ENCODE measurements at regions not wholly inside any gene's neighbourhood (a gene's known extent, or its start where the extent isn't known, plus 50 kb on each side); places are given as distances from the start of the nearest gene placed in this dataset.
"Not testable (repeated sequence)": the region's sequence is repeated elsewhere in the genome, so short reads cannot be mapped to it uniquely, and the experiment has no call there.

DNA sequence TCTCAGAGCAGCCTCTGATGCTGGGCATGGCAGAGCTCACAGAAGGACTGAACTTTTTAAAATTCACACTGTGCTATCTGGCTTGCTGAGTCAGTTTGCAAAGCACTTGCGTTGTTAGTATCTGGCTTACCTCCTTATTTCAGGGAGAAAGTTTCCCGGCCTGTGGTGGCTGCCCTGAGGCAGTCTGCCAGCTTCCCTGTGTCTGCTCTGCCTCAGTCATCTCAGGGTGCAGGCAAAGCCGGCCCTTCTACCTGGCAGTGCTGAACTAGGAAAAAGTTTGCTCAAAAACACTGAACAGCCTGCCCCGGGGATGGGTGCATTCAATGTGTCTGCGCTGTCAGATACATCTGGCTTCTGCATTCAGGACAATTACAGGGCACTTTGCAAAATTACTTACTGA is 90.2 kb upstream of the UXS1 start:
- no peak overlapping the region for H3K27ac ChIP-seq (ENCODE audit: low read length)
- H3K27me3 ChIP-seq (ENCODE audit: control insufficient read depth, insufficient read depth, low read length), result peaks cover 2% of the 10 kb centered on the region; the same call in 1 of the 2 replicates
- no TSS peak for BruUV-seq (replicated peaks)
- ATAC-seq, result no peak
- no peaks in the 10 kb centered on the region for H3K4me1 ChIP-seq (ENCODE audit: control insufficient read depth, insufficient read depth, low read length)
- POLR2A ChIA-PET, result no interaction called here
- in situ Hi-C loops (cut with HindIII; ENCODE audit: low pct_unique_long_range_greater_than_20kb, low sequenced_read_pairs) (no loop called here), intact Hi-C loops (cut with micrococcal nuclease; ENCODE audit: unreplicated experiment) (no loop called here)
- H3K9me3 ChIP-seq (ENCODE audit: control insufficient read depth, insufficient read depth, low read depth, low read length), result no peaks in the 10 kb centered on the region
- CTCF ChIA-PET, result no interaction called here
- no peaks in the 10 kb centered on the region for H3K36me3 ChIP-seq (ENCODE audit: control insufficient read depth, insufficient read depth, low read length)
- no peak for DNase-seq (ENCODE audit: low read depth, low spot score)
- no peak for TF ChIP-seq POLR2AphosphoS5 (IDR thresholded peaks at IDR 0.05; ENCODE audit: low read depth, low read length)
- TF ChIP-seq SIN3A (IDR thresholded peaks at IDR 0.05; ENCODE audit: borderline replicate concordance, insufficient read depth, low read depth, low read length), result no peak
- TF ChIP-seq, protein P1, sequence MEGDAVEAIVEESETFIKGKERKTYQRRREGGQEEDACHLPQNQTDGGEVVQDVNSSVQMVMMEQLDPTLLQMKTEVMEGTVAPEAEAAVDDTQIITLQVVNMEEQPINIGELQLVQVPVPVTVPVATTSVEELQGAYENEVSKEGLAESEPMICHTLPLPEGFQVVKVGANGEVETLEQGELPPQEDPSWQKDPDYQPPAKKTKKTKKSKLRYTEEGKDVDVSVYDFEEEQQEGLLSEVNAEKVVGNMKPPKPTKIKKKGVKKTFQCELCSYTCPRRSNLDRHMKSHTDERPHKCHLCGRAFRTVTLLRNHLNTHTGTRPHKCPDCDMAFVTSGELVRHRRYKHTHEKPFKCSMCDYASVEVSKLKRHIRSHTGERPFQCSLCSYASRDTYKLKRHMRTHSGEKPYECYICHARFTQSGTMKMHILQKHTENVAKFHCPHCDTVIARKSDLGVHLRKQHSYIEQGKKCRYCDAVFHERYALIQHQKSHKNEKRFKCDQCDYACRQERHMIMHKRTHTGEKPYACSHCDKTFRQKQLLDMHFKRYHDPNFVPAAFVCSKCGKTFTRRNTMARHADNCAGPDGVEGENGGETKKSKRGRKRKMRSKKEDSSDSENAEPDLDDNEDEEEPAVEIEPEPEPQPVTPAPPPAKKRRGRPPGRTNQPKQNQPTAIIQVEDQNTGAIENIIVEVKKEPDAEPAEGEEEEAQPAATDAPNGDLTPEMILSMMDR (IDR thresholded peaks at IDR 0.05), result no peak
- TF ChIP-seq, protein P2, sequence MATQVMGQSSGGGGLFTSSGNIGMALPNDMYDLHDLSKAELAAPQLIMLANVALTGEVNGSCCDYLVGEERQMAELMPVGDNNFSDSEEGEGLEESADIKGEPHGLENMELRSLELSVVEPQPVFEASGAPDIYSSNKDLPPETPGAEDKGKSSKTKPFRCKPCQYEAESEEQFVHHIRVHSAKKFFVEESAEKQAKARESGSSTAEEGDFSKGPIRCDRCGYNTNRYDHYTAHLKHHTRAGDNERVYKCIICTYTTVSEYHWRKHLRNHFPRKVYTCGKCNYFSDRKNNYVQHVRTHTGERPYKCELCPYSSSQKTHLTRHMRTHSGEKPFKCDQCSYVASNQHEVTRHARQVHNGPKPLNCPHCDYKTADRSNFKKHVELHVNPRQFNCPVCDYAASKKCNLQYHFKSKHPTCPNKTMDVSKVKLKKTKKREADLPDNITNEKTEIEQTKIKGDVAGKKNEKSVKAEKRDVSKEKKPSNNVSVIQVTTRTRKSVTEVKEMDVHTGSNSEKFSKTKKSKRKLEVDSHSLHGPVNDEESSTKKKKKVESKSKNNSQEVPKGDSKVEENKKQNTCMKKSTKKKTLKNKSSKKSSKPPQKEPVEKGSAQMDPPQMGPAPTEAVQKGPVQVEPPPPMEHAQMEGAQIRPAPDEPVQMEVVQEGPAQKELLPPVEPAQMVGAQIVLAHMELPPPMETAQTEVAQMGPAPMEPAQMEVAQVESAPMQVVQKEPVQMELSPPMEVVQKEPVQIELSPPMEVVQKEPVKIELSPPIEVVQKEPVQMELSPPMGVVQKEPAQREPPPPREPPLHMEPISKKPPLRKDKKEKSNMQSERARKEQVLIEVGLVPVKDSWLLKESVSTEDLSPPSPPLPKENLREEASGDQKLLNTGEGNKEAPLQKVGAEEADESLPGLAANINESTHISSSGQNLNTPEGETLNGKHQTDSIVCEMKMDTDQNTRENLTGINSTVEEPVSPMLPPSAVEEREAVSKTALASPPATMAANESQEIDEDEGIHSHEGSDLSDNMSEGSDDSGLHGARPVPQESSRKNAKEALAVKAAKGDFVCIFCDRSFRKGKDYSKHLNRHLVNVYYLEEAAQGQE (IDR thresholded peaks at IDR 0.05; ENCODE audit: insufficient read depth in 1 of 2, low read depth in 2 of 2, low read length in 1 of 2), result no peak
- no peak for TF ChIP-seq TCF7L2 (IDR thresholded peaks at IDR 0.05; ENCODE audit: low read depth, low read length)
- H3K4me3 ChIP-seq (ENCODE audit: low read depth in 2 of 2, low read length in 2 of 2), result no peak overlapping the region

DNA sequence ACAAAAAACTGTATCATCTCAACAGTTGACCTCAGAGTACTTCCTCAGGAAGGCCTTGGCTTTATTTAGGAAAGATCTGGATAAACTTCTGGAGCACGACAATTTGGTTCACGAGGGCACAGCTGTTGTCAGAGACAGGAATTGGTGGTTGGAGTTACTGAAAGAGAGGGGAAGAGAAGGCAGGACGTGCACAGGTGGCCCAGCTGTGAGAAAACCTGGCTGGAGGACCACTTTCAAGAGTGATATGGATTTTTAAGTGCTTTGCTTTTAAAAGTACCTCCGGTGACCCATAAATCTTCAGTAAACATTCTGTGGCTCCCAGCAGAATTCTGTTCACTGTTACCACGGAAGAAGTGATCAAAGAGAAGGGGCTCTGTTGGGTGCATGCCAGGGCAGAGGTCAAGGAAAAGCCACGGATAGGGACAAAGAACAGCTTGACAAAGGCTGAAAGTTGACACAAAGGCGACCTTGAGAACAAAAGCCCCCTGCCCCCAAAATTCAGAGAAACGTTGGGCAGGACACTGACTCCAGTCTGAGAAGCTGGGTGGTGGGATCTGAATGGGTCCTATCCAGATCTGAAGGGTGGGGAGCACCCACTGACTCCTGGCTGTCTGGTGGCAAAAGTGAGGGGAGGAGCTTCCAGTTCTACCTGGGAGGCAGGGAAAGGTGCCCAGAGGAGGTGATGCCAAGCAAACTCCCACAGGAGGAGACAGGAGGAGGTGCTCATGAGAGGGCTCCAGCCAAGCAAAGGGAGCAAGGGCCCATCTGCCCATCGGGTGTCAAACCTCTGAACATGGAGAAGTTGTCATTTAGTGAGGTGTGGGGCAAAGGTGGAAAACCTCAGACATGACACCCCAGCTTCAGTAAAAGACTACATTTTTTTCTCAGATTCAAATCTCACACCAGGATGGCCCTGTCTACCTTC is 89.4 kb upstream of the UXS1 start:
- ATAC-seq; H3K36me3 ChIP-seq (ENCODE audit: control insufficient read depth, insufficient read depth, low read length); BruUV-seq (replicated peaks); in situ Hi-C loops (cut with HindIII; ENCODE audit: low pct_unique_long_range_greater_than_20kb, low sequenced_read_pairs); CTCF ChIA-PET; H3K4me3 ChIP-seq (ENCODE audit: low read depth in 2 of 2, low read length in 2 of 2); H3K27ac ChIP-seq (ENCODE audit: low read length); H3K4me1 ChIP-seq (ENCODE audit: control insufficient read depth, insufficient read depth, low read length); intact Hi-C loops (cut with micrococcal nuclease; ENCODE audit: unreplicated experiment); POLR2A ChIA-PET; H3K9me3 ChIP-seq (ENCODE audit: control insufficient read depth, insufficient read depth, low read depth, low read length); H3K27me3 ChIP-seq (ENCODE audit: control insufficient read depth, insufficient read depth, low read length); DNase-seq (ENCODE audit: low read depth, low spot score): not testable (repeated sequence)

DNA sequence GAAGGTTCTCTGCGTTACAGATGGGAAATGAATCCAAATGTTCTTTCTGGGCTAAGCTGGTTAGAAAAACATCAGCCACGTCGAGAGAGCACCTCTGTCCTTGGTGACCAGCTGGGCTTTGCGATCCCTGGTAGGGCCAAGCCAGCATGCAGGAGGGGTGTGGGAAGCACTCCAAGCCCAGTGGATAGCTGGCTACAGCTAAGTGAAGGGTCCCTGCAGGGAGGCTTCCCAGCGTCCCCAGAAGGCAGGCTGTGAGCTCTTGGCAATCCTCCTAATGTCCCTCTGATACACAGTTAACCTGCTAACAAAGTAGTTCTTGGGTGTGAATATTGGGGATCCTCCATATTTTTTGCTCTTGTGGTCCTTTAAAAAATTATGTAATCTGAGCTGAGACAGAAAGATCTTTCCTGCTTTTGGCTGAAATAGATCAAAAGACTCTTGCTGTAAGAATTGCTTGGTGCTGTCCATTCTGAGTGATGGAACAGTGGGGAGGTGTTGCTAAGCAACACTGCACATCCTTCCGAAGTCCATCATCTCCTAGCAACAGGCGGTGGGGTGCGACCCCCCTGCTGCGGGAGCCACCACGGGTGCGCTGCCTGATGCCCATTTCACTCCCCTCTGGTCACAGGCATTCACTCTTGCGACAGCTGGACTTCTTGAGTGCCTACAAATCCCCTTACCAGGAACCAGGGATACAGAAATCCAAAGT is 88.5 kb upstream of the UXS1 start:
- Histone ChIP-seq H3K4me1 (ENCODE audit: control insufficient read depth, insufficient read depth, low read length) (no peaks in the 10 kb centered on the region), H3K27ac (ENCODE audit: low read length) (no peak overlapping the region), H3K36me3 (ENCODE audit: control insufficient read depth, insufficient read depth, low read length) (no peaks in the 10 kb centered on the region), H3K4me3 (ENCODE audit: low read depth in 2 of 2, low read length in 2 of 2) (no peak overlapping the region), H3K9me3 (ENCODE audit: control insufficient read depth, insufficient read depth, low read depth, low read length) (no peaks in the 10 kb centered on the region), H3K27me3 (ENCODE audit: control insufficient read depth, insufficient read depth, low read length) (peaks cover 2% of the 10 kb centered on the region; the same call in 1 of the 2 replicates)
- in situ Hi-C loops (cut with HindIII; ENCODE audit: low pct_unique_long_range_greater_than_20kb, low sequenced_read_pairs) (no loop called here), intact Hi-C loops (cut with micrococcal nuclease; ENCODE audit: unreplicated experiment) (no loop called here)
- TF ChIP-seq, protein P1 (IDR thresholded peaks at IDR 0.05), result no peak
- TF ChIP-seq SIN3A (IDR thresholded peaks at IDR 0.05; ENCODE audit: borderline replicate concordance, insufficient read depth, low read depth, low read length), result no peak
- no peak for TF ChIP-seq TCF7L2 (IDR thresholded peaks at IDR 0.05; ENCODE audit: low read depth, low read length)
- TF ChIP-seq, protein P2 (IDR thresholded peaks at IDR 0.05; ENCODE audit: insufficient read depth in 1 of 2, low read depth in 2 of 2, low read length in 1 of 2), result no peak
- TF ChIP-seq POLR2AphosphoS5 (IDR thresholded peaks at IDR 0.05; ENCODE audit: low read depth, low read length), result no peak
- ChIA-PET CTCF (no interaction called here), POLR2A (no interaction called here)
- DNase-seq (ENCODE audit: low read depth, low spot score), result no peak
- no TSS peak for BruUV-seq (replicated peaks)
- no peak for ATAC-seq

All from Panc1 (cell line).